Mesenteric fat pad (tissue), 1 donor: ENCODE measurements at regions not wholly inside any gene's neighbourhood (a gene's known extent, or its start where the extent isn't known, plus 50 kb on each side); places are given as distances from the start of the nearest gene placed in this dataset.

Experiments
- DNase-seq: peaks from one replicate; pipeline ENCODE4 v3.0.0-alpha.2; 2020; ENCODE audit warnings: low spot score
- donor health status: DM: yes; HTN: yes; CAD: no.

DNA sequence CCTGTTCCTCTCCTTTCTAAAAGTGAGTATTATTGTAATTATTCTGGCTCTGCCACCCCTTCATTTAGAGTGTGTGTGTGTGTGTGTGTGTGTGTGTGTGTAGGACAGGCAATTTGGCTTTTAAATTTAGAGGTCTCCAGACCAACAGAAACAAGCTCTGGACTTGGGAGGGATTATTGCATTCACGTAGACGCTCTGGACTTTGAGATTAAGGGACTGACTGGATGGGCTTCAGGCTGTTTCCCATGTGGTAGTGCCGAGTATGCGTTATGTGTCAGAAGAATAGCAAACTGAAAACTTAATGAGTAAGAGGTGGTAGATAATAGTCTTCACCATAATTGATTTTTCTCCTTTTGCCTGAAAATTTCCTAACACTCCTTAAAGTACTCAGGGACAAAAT, 281.9 kb downstream of the USP25 start:
- no peak for DNase-seq

DNA sequence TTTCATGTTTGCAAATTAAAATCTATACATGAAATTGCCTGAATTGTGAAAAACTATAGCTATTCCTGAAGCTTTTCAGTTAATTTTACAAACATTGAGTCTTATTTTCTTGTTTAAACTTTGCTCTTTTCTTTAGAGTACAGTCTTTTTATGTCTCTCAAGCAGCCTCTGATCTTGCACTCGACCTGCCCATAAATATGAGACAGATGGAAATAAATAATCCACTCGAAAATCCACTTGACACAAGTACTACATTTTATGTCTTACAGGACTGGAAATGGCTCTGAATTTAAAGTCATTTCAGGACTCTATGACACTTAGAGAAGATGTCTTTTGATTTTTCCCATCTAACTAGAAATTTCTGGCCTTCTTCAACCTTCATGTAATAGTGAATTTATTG, 283.8 kb downstream of the USP25 start:
- no peak for DNase-seq

DNA sequence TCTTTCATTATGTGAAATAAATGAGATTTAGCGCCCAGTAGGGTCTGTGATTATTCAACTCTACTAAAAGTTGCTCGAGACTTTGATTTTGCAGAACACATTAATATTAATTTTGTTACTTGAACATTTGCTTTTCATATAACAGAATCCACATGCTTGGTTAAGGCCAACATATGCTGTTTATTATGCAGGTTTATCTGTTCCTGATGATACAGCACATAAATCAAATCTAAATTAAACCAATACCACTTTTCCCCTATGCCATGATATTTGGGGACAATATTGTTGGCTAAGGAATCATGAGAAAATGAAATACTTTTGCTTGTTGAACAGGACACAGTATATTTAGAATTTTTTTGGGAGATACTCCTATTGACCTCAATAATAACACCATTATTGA, 291.1 kb downstream of the USP25 start:
- DNase-seq, result no peak

DNA sequence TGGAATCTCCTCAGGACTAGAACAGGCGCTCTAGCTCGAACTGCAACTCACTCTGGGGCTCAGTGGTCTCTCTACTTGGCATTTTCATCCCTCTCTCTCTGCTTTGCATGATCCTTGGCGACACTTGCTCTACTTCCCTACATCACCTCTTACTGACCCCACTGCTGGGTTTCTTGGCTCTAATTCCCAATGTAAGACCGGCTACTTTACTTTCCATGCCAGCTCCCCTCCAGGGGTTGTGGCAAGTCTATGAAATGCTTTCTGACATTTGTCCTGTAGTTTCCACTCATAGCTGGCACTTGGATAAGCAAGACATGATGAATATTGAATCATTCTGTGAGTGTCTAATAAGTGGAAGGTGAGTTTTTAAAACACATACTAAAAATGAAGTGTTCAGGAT, 292.3 kb downstream of the USP25 start:
- DNase-seq, result no peak

DNA sequence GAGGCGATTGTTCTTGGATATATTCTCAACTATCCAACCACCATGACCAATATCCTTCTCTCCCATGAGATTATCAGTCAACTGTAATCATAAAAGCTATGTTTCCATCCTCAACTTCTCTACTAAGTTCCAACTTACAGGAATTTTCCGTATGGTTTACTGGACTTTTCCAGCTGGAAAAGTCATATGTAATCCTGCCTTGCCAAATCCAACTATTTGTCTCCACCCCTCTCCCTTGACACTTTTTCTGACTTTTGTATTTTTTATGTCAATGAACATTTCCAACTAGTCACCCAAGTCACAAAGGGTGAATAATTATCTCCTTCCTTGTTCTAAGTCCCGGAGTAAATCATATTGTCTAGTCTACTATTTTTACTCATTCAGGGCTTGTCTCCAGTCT, 293.1 kb downstream of the USP25 start:
- no peak for DNase-seq

DNA sequence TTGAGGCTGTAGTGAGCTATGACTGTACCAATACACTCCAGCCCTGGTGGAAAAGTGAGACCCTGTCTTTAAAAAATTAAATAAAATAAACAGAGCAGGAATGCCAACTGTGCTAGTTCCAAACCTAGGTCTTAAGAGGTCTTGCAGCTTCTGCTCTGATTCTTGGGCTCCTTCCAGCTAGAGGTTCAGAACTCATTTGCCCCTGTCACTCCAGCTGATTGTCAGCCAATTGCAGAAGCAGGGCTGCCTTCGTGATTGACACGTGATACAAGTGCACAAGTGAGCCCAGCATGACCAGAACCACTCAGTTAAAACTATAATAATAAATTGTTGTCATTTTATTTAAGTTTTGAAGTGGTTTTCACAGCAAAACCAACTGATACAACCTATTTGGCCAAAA, 298.4 kb downstream of the USP25 start:
- no peak for DNase-seq

DNA sequence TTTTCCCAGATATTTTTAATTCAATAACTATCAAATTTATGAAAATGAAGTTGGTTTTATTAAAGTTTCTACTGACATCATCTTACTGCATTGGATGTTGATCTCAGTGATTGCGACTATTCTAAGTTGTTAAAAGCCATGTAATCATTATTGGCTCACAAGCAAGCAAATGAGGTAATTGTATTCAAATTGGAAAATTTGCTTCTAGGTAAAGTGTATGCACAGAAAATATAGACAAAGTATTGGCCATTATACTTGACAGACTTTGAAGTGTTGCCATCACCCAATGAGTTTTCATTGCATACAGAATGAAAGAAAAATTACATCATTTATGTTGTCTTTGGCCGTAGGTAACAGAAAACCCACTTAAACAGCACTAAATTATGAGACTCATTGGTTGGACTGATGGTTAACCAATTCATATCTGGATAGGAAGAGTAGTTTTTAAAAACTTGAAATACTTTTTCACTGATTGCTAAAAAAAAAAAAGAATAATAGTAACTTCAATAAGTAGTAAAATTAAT, 299.2 kb downstream of the USP25 start:
- DNase-seq, result no peak

DNA sequence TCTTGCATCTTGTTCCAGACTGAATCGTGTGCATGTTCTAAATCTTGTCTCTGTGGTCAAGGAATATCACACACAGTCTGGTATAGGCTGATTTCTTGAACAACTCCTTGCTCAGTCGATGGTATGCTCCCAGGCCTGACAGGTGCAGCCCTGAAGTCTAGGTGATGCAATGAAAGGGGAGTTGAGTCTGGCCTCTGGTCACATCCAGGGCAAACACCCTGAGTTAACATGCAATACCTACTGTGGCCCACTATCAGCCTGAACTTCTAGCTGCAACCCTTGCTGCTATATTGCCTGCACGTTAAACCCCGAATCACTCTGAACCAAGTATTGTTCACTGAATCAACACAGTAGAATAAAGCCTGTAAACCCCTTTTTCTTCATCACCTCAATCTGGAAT, 303.4 kb downstream of the USP25 start:
- no peak for DNase-seq

DNA sequence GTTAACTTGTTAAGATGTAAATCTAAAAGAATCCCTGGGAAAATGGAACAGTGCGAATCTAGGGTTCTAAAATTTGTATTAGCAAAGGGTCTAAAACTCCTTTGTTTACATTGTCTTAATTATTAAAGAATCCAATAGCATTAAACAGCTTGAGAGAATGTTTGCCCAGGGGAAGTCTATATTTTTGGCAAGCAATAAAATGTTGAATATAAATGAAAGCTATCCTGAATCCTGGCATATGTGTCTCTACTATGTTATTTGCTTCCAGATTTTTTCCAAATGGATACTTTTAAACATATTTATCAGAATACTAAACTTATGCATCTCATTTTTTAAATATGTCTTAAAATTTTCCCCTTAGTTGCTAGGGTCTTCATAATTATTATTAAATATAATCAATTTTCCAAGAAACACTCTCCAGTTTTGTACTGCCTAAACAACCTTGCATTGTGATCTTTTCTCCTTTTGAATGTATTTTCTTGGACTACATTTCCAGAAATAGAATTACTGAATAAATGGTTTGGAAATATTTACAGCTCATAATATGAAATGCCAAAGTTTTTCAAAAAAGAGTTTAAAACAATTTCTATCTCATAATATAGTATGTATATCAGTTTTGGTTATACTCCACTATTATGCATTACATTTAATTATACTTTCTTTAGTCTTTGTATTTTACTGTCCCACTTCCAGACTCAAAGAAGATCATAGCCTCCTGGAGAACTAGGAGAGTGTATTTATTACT, 304.8 kb downstream of the USP25 start:
- no peak for DNase-seq

DNA sequence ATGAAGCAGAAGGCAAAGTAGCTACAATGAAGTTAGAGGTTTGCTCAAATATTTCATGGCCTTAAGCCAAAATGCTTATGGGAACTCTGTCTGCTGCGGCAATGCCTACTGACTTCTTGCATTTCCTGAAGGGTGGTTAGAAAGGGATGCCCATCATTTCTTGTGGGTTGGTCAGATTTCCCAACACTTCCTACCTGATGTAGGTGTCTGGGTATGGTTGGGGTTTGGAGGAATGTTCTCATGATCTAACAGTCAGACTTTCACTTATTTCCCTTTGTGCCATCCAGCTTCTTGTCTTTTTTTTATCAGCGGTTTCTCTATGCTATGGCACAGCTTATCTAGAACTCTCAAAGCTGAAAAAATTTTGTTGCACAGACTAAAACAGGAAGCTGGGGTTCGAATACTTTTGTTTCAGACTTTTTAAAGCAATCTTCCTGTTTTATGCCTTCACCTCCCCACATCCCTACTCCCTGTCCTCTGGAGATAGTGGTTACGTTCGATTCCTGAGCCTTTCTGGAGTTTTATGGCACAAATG, 307.7 kb downstream of the USP25 start:
- no peak for DNase-seq

DNA sequence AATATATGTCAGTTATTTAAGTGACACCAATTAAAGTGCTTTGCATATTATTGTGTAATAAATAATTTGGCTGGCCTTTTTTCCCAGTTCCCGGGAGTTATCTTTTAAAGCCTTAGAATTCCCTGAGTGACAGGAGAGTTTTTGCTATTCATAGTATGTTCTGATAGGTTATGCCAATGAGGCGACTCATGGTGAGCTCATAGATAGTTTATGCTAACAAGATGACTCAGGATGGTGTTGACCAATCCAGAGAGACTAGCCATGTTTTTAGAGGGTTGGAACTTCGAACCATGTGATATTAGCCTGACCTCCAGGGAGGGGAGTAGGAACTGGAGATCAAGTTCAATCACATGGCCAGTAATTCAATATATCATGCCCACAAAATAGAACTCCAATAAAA, 310.8 kb downstream of the USP25 start:
- no peak for DNase-seq

DNA sequence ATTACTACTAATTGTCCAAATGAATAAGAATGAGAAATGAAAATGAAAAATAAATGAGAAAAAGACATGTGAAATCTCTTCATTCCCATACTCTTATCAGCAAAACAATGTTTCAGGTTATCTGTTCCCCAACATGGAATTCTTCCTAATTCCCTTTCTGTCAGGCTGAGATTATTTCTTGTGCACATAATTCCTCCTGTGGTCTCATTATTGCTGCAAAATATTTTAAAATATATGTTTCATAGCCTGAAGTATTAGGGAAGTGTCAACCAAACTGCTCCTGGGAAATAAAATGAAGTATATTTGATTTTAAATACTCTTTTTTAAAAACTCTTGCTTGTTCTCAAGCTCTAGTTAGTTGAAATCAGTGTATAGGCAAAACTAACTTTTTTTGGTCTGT, 314.9 kb downstream of the USP25 start:
- no peak for DNase-seq

DNA sequence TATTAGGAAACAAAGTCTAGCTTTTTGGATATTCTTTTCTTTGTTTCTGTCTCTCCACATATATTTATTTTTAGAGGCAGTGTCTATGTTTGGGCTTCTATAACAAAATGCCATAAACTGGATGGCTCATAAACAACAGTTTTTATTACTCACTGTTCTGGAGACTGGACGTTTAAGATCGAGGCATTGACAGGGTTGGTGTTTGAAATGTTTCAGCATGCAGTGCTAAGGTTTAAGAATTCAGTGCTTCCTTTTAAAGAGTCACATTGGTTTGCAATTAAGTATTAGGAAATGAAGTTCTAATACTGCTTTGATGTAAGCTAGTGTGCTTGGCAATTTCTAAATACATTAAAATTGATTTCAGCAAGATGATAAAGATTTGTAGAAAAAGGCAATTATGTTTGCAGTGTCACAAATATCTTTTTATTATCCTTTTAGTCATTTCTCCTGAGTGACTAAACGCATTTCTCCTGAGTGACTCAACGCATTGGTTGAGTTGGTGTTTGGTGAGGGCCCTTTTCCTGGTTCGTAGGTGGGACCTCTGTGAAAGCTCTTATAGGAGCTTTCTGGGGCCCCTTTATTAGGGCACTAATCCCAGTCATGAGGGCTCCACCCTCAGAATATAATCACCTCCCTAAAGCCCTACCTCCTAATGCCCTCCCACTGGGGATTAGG, 317.0 kb downstream of the USP25 start:
- DNase-seq, result no peak

DNA sequence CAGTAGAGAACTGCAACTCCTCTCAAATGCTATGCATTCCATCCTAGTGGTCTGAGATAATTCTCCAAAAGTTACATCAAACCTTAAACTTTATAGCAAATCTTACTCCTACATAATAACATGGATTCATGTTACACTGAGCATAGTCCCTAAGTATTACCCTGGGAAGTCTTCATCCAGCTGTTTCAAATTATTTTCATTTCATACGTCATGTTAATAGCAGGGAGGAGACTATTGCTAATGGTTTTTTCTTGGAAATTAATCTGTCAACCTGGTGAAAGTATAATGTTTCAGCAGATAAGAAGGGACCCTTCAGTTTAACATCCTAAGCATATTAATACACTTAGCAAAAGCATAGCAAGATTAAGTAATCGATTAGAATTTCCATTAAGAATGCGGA, 318.1 kb downstream of the USP25 start:
- no peak for DNase-seq

DNA sequence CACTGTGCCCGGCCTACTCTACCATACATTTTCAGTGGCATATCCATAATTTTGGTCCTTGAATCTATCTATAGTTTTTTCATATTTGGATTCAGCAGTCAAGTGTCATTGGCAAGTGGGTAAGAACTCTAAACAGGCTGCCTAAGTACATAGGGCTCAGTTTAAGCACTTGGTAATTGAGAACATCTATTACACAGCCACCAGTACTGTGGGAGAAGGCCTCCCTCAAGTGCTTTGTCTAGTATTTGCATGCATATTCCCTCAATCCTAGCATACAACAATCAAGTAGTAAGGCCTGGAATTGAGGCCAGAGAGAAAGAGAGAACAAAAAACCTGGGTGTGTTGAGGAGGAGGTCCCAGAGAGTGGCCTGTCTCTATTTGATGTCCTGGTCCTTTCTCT, 325.2 kb downstream of the USP25 start:
- DNase-seq, result no peak

DNA sequence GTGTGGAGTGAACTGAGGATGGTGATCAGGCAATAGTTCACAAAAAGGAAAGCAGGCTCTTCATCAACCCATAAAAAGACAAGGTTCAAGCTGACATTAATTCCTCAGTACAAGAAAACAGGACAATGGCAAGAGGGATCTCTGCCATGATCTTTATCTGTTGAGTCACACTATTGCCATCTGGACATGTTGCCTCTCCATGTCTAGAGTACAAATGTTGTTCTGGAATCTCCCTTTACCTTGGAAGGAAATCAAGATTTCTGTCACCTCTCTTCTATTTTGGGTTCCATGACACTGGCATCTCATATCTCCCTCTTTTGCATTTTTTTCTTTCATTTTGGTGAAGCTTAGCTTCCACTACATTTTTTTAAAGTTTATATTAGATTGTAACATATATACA, 329.1 kb downstream of the USP25 start:
- no peak for DNase-seq

DNA sequence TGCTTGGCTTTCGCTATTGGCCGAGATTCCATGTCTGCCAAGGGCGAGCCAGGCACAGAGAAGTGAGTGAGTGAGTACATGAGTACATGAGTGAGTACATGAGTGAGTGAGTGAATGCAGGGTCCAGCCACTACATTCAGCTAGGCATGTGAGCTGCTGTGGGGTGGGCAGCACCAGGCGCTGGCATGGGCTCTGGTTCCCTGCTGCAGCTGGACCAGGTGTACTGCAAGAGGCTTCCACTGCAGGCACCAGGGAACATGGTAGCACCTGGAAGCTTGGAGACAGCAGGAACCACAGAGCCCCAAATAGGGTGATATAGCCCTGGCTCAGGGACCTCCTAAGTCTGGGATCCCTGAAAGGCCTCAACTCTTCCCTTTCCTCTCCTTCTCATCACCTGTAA, 330.2 kb downstream of the USP25 start:
- DNase-seq, result no peak

DNA sequence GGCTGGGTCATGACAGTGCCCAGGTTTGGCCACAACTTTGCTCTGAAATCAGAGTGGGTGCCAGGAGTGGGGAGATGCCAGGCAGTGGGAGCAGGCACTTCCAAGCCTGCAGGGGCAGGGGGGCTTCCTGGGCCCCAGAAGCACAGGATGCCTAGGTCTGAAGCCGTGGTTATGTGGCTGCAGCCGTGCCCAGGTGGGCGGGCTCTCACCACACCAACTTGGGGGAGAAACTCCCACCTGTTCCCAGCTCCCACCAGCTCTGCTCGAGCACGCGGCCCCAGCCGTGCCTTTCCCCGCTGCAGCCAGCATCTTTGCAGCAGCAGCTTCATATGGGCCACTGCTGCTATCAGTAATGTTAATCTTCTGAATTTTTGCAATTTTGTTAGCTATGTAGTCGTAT, 331.4 kb downstream of the USP25 start:
- no peak for DNase-seq

DNA sequence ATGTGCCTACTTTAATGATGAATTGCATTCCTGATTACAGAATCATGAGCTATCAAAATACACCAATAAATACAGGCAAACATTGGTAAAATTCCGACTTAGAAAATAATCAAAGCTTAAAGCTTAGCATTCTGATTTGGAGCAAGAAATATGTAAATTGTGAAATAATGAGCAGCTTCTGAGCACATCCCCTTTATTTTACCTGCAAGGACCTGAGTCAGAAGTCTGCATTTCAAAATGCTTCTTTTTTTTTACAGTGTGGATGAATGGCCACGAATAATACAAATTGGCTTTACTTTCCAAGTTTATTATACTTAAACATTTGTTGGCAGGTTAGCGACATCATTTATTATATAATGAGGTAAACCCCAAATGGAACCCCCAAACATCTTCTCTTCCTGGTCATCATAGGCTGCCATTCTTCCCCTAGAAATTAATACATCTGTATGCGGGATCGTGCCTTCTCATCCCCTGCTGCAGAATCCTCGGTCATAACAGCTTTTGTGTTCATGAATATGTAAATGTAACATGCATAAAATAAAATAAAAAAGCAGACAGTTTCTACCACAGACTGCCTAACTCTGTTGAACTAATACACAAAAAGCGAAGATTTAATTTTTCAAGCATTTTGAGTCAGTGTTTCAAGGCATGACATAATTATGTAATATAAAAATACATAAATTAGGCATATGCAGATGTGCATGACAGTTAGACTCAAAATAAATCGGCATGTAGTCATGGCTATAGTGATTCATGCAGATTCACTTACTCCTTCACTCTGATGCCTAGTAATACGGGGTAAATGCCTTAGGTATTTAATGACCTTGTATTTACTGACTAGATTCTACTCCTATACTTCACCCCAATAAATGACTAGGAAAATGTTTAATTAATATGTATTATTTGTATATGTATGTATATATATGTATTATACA, 339.7 kb downstream of the USP25 start:
- no peak for DNase-seq

DNA sequence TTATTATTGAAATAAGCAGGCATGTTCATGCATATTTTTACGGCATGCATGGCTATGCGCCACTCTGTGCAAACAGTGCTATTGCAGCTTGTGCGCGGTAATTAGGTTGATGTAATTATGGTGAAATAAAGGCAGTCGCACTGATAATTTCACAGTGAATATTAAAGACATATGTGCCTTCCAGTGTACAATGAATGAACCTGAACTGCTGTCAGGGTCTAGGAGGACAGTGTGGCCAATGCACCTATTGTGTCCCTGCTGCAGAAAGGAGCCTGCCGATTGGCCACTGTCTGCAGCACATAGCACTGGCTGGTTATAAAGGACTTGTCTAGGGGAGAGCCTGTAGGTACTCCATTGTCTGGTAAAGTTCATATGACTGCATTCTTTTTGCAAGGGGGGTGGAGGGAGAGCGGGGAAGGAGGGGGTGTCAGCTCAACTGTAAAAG, 340.4 kb downstream of the USP25 start:
- no peak for DNase-seq

DNA sequence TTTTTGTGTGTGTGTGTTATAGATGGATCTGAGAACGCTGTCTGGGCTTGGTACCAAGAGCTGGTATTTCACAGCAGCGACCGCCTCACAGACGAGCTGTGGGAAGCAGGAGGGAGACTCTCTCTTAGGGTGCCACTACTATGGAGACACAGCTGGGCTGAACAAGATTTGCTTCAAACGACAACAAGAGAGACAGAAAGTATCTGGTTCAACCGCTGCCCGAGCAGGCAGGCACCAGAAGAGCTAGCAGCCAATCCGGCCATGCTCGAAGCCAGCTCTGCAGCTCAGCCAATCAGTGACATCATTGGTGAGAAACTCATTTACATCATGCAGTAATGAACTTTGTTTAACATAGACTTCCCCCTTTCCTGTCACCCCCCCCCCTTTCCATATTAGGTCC, 341.3 kb downstream of the USP25 start:
- no peak for DNase-seq

DNA sequence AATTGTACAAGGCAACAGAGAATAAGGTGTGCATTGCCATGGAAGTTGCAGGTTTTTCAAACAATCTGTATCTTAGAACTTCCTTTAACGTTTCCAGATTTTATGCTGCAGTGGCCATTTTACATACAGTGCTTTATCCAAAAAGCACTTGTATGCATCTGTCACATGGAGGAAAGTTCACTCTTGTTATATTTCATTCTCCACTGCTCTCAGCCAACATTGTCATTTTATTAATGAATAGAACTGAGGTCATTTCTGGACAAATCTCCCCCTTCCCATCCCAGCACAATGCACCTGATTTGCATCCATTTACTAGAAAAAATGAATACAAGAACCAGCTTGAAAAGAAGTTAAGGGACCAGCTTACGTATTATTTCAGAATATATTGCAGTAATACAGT, 342.0 kb downstream of the USP25 start:
- no peak for DNase-seq
